HG02798 (cell line): ENCODE measurements at regions not wholly inside any gene's neighbourhood (a gene's known extent, or its start where the extent isn't known, plus 50 kb on each side); places are given as distances from the start of the nearest gene placed in this dataset.

Experiments
- ATAC-seq: cut with Tn5 transposase; IDR thresholded peaks from one replicate; pipeline ENCODE4 v1.9.1; 2021; ENCODE audit warnings: mild to moderate bottlenecking; ENCODE audit not compliant: unreplicated experiment, poor library complexity

- no peak for ATAC-seq
Measured at GRCh38 chr15:77773903-77774302, 141.2 kb upstream of the LINGO1 start.

GRCh38 chr15:77772641-77773402 is 140.1 kb upstream of the LINGO1 start:
- ATAC-seq, result no peak

GRCh38 chr15:77771616-77772015 is 138.9 kb upstream of the LINGO1 start:
- ATAC-seq, result no peak

- ATAC-seq, result no peak
Measured at GRCh38 chr15:77769700-77770099, 137.0 kb upstream of the LINGO1 start.

- ATAC-seq, result no peak
Measured at GRCh38 chr15:77768521-77769078, 135.9 kb upstream of the LINGO1 start.

- no peak for ATAC-seq
Measured at GRCh38 chr15:77768107-77768506, 135.4 kb upstream of the LINGO1 start.

GRCh38 chr15:77764095-77764494 is 131.4 kb upstream of the LINGO1 start:
- ATAC-seq, result no peak

GRCh38 chr15:77762747-77763355 is 130.1 kb upstream of the LINGO1 start:
- ATAC-seq, result no peak

- ATAC-seq, result no peak
Measured at GRCh38 chr15:77759896-77760592, 127.3 kb upstream of the LINGO1 start.

GRCh38 chr15:77753939-77754338 is 121.2 kb upstream of the LINGO1 start:
- no peak for ATAC-seq

GRCh38 chr15:77753281-77753873 is 120.7 kb upstream of the LINGO1 start:
- no peak for ATAC-seq

- no peak for ATAC-seq
Measured at GRCh38 chr15:77749998-77750540, 117.4 kb upstream of the LINGO1 start.

GRCh38 chr15:77749236-77749997 is 116.7 kb upstream of the LINGO1 start:
- ATAC-seq, result no peak

GRCh38 chr15:77748078-77749064 is 115.7 kb upstream of the LINGO1 start:
- no peak for ATAC-seq

- no peak for ATAC-seq
Measured at GRCh38 chr15:77747175-77748077, 114.7 kb upstream of the LINGO1 start.

- no peak for ATAC-seq
Measured at GRCh38 chr15:77746254-77747174, 113.8 kb upstream of the LINGO1 start.

GRCh38 chr15:77744398-77744797 is 111.7 kb upstream of the LINGO1 start:
- ATAC-seq, result no peak
